ENCODE measurements at regions not wholly inside any gene's neighbourhood (a gene's known extent, or its start where the extent isn't known, plus 50 kb on each side); places are given as distances from the start of the nearest gene placed in this dataset.

GRCh38 chr7:9507290-9507689 lies 1073.9 kb downstream of the NXPH1 start:
- TF ChIP-seq CTCF (IDR thresholded peaks at IDR 0.05 in 2 of 3, conservative IDR thresholded peaks at IDR 0.05 in 1 of 3; ENCODE audit: borderline replicate concordance in 1 of 3, insufficient read depth in 1 of 3, low read depth in 2 of 3, low read length in 2 of 3), result no peak
- no peak for TF ChIP-seq EZH2 (IDR thresholded peaks at IDR 0.05)
- no peak for TF ChIP-seq CEBPB (IDR thresholded peaks at IDR 0.05; ENCODE audit: low read depth)
- no peak for TF ChIP-seq CBX3 (IDR thresholded peaks at IDR 0.05; ENCODE audit: low read depth)
- TF ChIP-seq SRF (IDR thresholded peaks at IDR 0.05; ENCODE audit: low read depth), result no peak
- no peak for TF ChIP-seq SP1 (IDR thresholded peaks at IDR 0.05; ENCODE audit: low read depth)
- no peak for TF ChIP-seq SIN3A (IDR thresholded peaks at IDR 0.05; ENCODE audit: low read depth)
- no peak for TF ChIP-seq RAD21 (IDR thresholded peaks at IDR 0.05; ENCODE audit: low read depth)
- TF ChIP-seq EGR1 (IDR thresholded peaks at IDR 0.05; ENCODE audit: low read depth), result no peak
- TF ChIP-seq YY1 (IDR thresholded peaks at IDR 0.05; ENCODE audit: extremely low read depth, insufficient replicate concordance, low read depth, low read length), result no peak
- TF ChIP-seq ELF1 (IDR thresholded peaks at IDR 0.05; ENCODE audit: borderline replicate concordance, low read depth), result no peak
- TF ChIP-seq JUND (IDR thresholded peaks at IDR 0.05), result no peak
- TF ChIP-seq REST (IDR thresholded peaks at IDR 0.05; ENCODE audit: low read depth), result no peak
- TF ChIP-seq POLR2A (IDR thresholded peaks at IDR 0.05; ENCODE audit: borderline replicate concordance, extremely low read depth, insufficient read depth, insufficient read length), result no peak
- TF ChIP-seq ZNF274 (IDR thresholded peaks at IDR 0.05; ENCODE audit: low read depth, low read length), result no peak
- no peak for TF ChIP-seq ATF3 (IDR thresholded peaks at IDR 0.05)
- TF ChIP-seq ZFX (IDR thresholded peaks at IDR 0.05), result no peak
- TF ChIP-seq EZH2phosphoT487 (IDR thresholded peaks at IDR 0.05; ENCODE audit: borderline replicate concordance), result no peak
- TF ChIP-seq POLR2AphosphoS5 (IDR thresholded peaks at IDR 0.05; ENCODE audit: low read depth, low read length), result no peak
- ChIA-PET CTCF (no interaction called here), RAD21 (ENCODE audit: low non-redundant PET in 1 of 2, low total read pairs in 2 of 2, uncharacterized antibody in 2 of 2, unreplicated experiment in 2 of 2) (no interaction called here), POLR2A (no interaction called here)
- no TSS peak for BruUV-seq (replicated peaks)
- peaks cover 3 to 8% of the 10 kb centered on the region in 2 experiments; a peak in 1 of 4 replicates for H3K9me3 ChIP-seq (ENCODE audit: control insufficient read depth in 1 of 2, insufficient read depth in 1 of 2, low read depth in 1 of 2, low read length in 2 of 2)
- no peak overlapping the region for H3K9ac ChIP-seq (ENCODE audit: low read length)
- no peaks in the 10 kb centered on the region for H3K27me3 ChIP-seq (ENCODE audit: insufficient read depth, low read length)
- H3K4me2 ChIP-seq (ENCODE audit: low read length), result no peak overlapping the region
- H3K27ac ChIP-seq (ENCODE audit: low read depth, low read length), result no peak overlapping the region
- H3K4me1 ChIP-seq (ENCODE audit: control insufficient read depth in 1 of 2, insufficient read depth in 2 of 2, low read length in 2 of 2), result no peaks in the 10 kb centered on the region
- no peak overlapping the region for H2AFZ ChIP-seq (ENCODE audit: low read depth, low read length, poor library complexity, severe bottlenecking)
- H3K9me2 ChIP-seq (ENCODE audit: insufficient read depth), result no peaks in the 10 kb centered on the region
- H3K36me3 ChIP-seq (ENCODE audit: control insufficient read depth in 1 of 2, insufficient read depth in 2 of 2, low read length in 2 of 2), result no peaks in the 10 kb centered on the region
- no peaks in the 10 kb centered on the region for H3K79me2 ChIP-seq (ENCODE audit: insufficient read depth, low read length)
- H3K4me3 ChIP-seq (replicated peaks in 1 of 2; ENCODE audit: low read depth in 1 of 2, low read length in 2 of 2), result no peak overlapping the region
- no peaks in the 10 kb centered on the region; the same call in 1 of the 2 replicates for H4K20me1 ChIP-seq (ENCODE audit: insufficient read depth)
- intact Hi-C loops (cut with micrococcal nuclease), result no loop called here
- no peak for DNase-seq (ENCODE audit: low read depth, low spot score)
- ATAC-seq, result no peak
